ENCODE measurements at regions not wholly inside any gene's neighbourhood (a gene's known extent, or its start where the extent isn't known, plus 50 kb on each side); places are given as distances from the start of the nearest gene placed in this dataset.

- TF ChIP-seq POLR2AphosphoS5 (IDR thresholded peaks at IDR 0.05; ENCODE audit: low read depth, low read length), result no peak
- TF ChIP-seq TAF1 (IDR thresholded peaks at IDR 0.05; ENCODE audit: borderline replicate concordance, insufficient read depth, low read length), result no peak
- no peak for TF ChIP-seq REST (IDR thresholded peaks at IDR 0.05; ENCODE audit: insufficient read depth in 1 of 2, low read depth in 2 of 2, low read length in 2 of 2)
- no peak for TF ChIP-seq SIN3A (IDR thresholded peaks at IDR 0.05; ENCODE audit: borderline replicate concordance, insufficient read depth, low read length)
- no peak for TF ChIP-seq FOXP2 (optimal IDR thresholded peaks at IDR 0.05; ENCODE audit: borderline replicate concordance, extremely low read depth, extremely low read length, insufficient read depth)
These were observed 208.7 kb upstream of the RAI14 start for GRCh38 chr5:34447424-34447823.

- TF ChIP-seq TAF1 (IDR thresholded peaks at IDR 0.05; ENCODE audit: borderline replicate concordance, insufficient read depth, low read length), result no peak
- no peak for TF ChIP-seq POLR2AphosphoS5 (IDR thresholded peaks at IDR 0.05; ENCODE audit: low read depth, low read length)
- no peak for TF ChIP-seq REST (IDR thresholded peaks at IDR 0.05; ENCODE audit: insufficient read depth in 1 of 2, low read depth in 2 of 2, low read length in 2 of 2)
- no peak for TF ChIP-seq SIN3A (IDR thresholded peaks at IDR 0.05; ENCODE audit: borderline replicate concordance, insufficient read depth, low read length)
- no peak for TF ChIP-seq FOXP2 (optimal IDR thresholded peaks at IDR 0.05; ENCODE audit: borderline replicate concordance, extremely low read depth, extremely low read length, insufficient read depth)
These were observed 206.5 kb upstream of the RAI14 start for GRCh38 chr5:34449639-34450038.

GRCh38 chr5:34450338-34450737 is 205.8 kb upstream of the RAI14 start:
- no peak for TF ChIP-seq SIN3A (IDR thresholded peaks at IDR 0.05; ENCODE audit: borderline replicate concordance, insufficient read depth, low read length)
- TF ChIP-seq REST (IDR thresholded peaks at IDR 0.05; ENCODE audit: insufficient read depth in 1 of 2, low read depth in 2 of 2, low read length in 2 of 2), result no peak
- TF ChIP-seq POLR2AphosphoS5 (IDR thresholded peaks at IDR 0.05; ENCODE audit: low read depth, low read length), result no peak
- TF ChIP-seq FOXP2 (optimal IDR thresholded peaks at IDR 0.05; ENCODE audit: borderline replicate concordance, extremely low read depth, extremely low read length, insufficient read depth), result no peak
- no peak for TF ChIP-seq TAF1 (IDR thresholded peaks at IDR 0.05; ENCODE audit: borderline replicate concordance, insufficient read depth, low read length)

GRCh38 chr5:34452170-34452828 is 203.8 kb upstream of the RAI14 start:
- TF ChIP-seq REST (IDR thresholded peaks at IDR 0.05; ENCODE audit: insufficient read depth in 1 of 2, low read depth in 2 of 2, low read length in 2 of 2) (no peak), SIN3A (IDR thresholded peaks at IDR 0.05; ENCODE audit: borderline replicate concordance, insufficient read depth, low read length) (no peak)

GRCh38 chr5:34455098-34455497 is 201.0 kb upstream of the RAI14 start:
- TF ChIP-seq REST (IDR thresholded peaks at IDR 0.05; ENCODE audit: insufficient read depth in 1 of 2, low read depth in 2 of 2, low read length in 2 of 2) (no peak), TAF1 (IDR thresholded peaks at IDR 0.05; ENCODE audit: borderline replicate concordance, insufficient read depth, low read length) (no peak), SIN3A (IDR thresholded peaks at IDR 0.05; ENCODE audit: borderline replicate concordance, insufficient read depth, low read length) (no peak), FOXP2 (optimal IDR thresholded peaks at IDR 0.05; ENCODE audit: borderline replicate concordance, extremely low read depth, extremely low read length, insufficient read depth) (no peak), POLR2AphosphoS5 (IDR thresholded peaks at IDR 0.05; ENCODE audit: low read depth, low read length) (no peak)
